Gastroesophageal sphincter (tissue), 4 donors: ENCODE measurements at regions not wholly inside any gene's neighbourhood (a gene's known extent, or its start where the extent isn't known, plus 50 kb on each side); places are given as distances from the start of the nearest gene placed in this dataset.

Experiments
- ATAC-seq: fragments of 150-250 bp; one replicate; pipeline ENCODE4 v1.9.1; 2016; ENCODE audit warnings: mild to moderate bottlenecking, moderate library complexity
- H3K27ac ChIP-seq, 4 donors: fragments of 200-600 bp; sonication (generic) in 3 of 4; 1 replicate in 3 of 4; 2 replicates in 1 of 4; pipeline ENCODE4 v1.5.1; 2016 to 2019
- H3K27me3 ChIP-seq: fragments of 200-600 bp; sonication (generic); one replicate; pipeline ENCODE4 v1.5.1; 2019
- H3K36me3 ChIP-seq, 2 donors: fragments of 200-600 bp; sonication (generic); one replicate each; pipeline ENCODE4 v1.5.1; 2019; ENCODE audit warnings: control low read depth in 1 of 2
- H3K4me1 ChIP-seq, 3 donors: fragments of 200-600 bp; sonication (generic); 1 replicate in 2 of 3; 2 replicates in 1 of 3; pipeline ENCODE4 v1.5.1; 2016 to 2019; ENCODE audit warnings: control low read depth in 2 of 3
- H3K4me3 ChIP-seq, 2 donors: fragments of 200-600 bp; sonication (generic); one replicate each; pipeline ENCODE4 v1.5.1; 2019; ENCODE audit warnings: mild to moderate bottlenecking in 1 of 2, moderate library complexity in 1 of 2
- H3K9me3 ChIP-seq, 3 donors: fragments of 200-600 bp; sonication (generic); one replicate each; pipeline ENCODE4 v1.5.1; 2017 to 2019; ENCODE audit warnings: control low read depth in 2 of 3
- CTCF ChIP-seq, 4 experiments: fragments of 200-600 bp in 2 of 4; fragments of 450-650 bp in 2 of 4; sonication (generic) in 1 of 4; IDR thresholded peaks; one replicate each; pipeline ENCODE4 v1.5.1; 2017 to 2019; ENCODE audit warnings: antibody characterized with exemption in 4 of 4, mild to moderate bottlenecking in 2 of 4, moderate library complexity in 2 of 4
- EP300 ChIP-seq: sonication (generic); formaldehyde crosslinking; IDR thresholded peaks from one replicate; pipeline ENCODE4 v1.6.1; 2017; ENCODE audit warnings: antibody characterized with exemption, mild to moderate bottlenecking
- POLR2A ChIP-seq, 2 donors: fragments of 450-650 bp; IDR thresholded peaks; one replicate each; pipeline ENCODE4 v1.6.1; 2017; ENCODE audit warnings: antibody characterized with exemption in 2 of 2, mild to moderate bottlenecking in 2 of 2, moderate library complexity in 1 of 2
- POLR2AphosphoS5 ChIP-seq: sonication (generic); formaldehyde crosslinking; IDR thresholded peaks from one replicate; pipeline ENCODE4 v1.6.1; 2017; ENCODE audit warnings: antibody characterized with exemption
- WGBS, 2 donors: methylation state at CpG; one replicate each; pipeline ENCODE4 v1.1.5; 2018; ENCODE audit warnings: low coverage in 1 of 2; 5-methylcytosine and 5-hydroxymethylcytosine counted together

GRCh38 chr16:35195173-35195863 lies 1735.9 kb downstream of the TP53TG3F start:
- TF ChIP-seq EP300 (no peak), POLR2A (IDR thresholded peaks at IDR 0.05) (no peak), CTCF (IDR thresholded peaks at IDR 0.05) (no peak)
- Histone ChIP-seq H3K4me1 (no peaks in the 10 kb centered on the region), H3K27me3 (no peaks in the 10 kb centered on the region), H3K9me3 (peaks cover 0 to 14% (median 0%) of the 10 kb centered on the region in 3 donors), H3K27ac (no peak overlapping the region), H3K4me3 (no peak overlapping the region), H3K36me3 (no peaks in the 10 kb centered on the region)
- ATAC-seq = no peak
- 65 to 78% methylated on average over 9 to 17 of the region's 29 CpGs for WGBS, 2 donors

GRCh38 chr16:35195864-35196216 lies 1736.4 kb downstream of the TP53TG3F start:
- 62% methylated on average over 5 of the region's 15 CpGs; no CpG with 5 or more reads in 1 of the 2 donors for WGBS, 2 donors
- no peak for TF ChIP-seq CTCF (IDR thresholded peaks at IDR 0.05)
- Histone ChIP-seq H3K27me3 (no peaks in the 10 kb centered on the region), H3K4me1 (no peaks in the 10 kb centered on the region), H3K27ac (no peak overlapping the region), H3K4me3 (no peak overlapping the region), H3K9me3 (peaks cover 0 to 15% (median 0%) of the 10 kb centered on the region in 3 donors), H3K36me3 (no peaks in the 10 kb centered on the region)
- no peak for ATAC-seq

GRCh38 chr16:35196313-35196712 lies 1736.9 kb downstream of the TP53TG3F start:
- ATAC-seq = no peak
- TF ChIP-seq POLR2AphosphoS5 (no peak), CTCF (IDR thresholded peaks at IDR 0.05) (no peak), EP300 (no peak), POLR2A (IDR thresholded peaks at IDR 0.05) (no peak)
- H3K4me1 ChIP-seq = no peaks in the 10 kb centered on the region
- no peaks in the 10 kb centered on the region for H3K27me3 ChIP-seq
- H3K27ac ChIP-seq = no peak overlapping the region
- peaks cover 0 to 20% (median 0%) of the 10 kb centered on the region in 3 donors for H3K9me3 ChIP-seq
- 80 to 81% methylated on average over 10 to 16 of the region's 21 CpGs for WGBS, 2 donors
- no peaks in the 10 kb centered on the region for H3K36me3 ChIP-seq
- no peak overlapping the region for H3K4me3 ChIP-seq

GRCh38 chr16:35197656-35198055 lies 1738.2 kb downstream of the TP53TG3F start:
- H3K36me3 ChIP-seq = no peaks in the 10 kb centered on the region
- peaks cover 0 to 20% (median 0%) of the 10 kb centered on the region in 3 donors for H3K9me3 ChIP-seq
- TF ChIP-seq POLR2AphosphoS5 (no peak), EP300 (no peak), POLR2A (IDR thresholded peaks at IDR 0.05) (no peak), CTCF (IDR thresholded peaks at IDR 0.05) (no peak)
- WGBS, 2 donors = 63 to 80% methylated on average over 2 to 3 of the region's 10 CpGs
- ATAC-seq = no peak
- H3K27ac ChIP-seq = no peak overlapping the region
- no peaks in the 10 kb centered on the region for H3K4me1 ChIP-seq
- no peaks in the 10 kb centered on the region for H3K27me3 ChIP-seq
- H3K4me3 ChIP-seq = no peak overlapping the region
